ENCODE measurements at regions not wholly inside any gene's neighbourhood (a gene's known extent, or its start where the extent isn't known, plus 50 kb on each side); places are given as distances from the start of the nearest gene placed in this dataset.

DNA sequence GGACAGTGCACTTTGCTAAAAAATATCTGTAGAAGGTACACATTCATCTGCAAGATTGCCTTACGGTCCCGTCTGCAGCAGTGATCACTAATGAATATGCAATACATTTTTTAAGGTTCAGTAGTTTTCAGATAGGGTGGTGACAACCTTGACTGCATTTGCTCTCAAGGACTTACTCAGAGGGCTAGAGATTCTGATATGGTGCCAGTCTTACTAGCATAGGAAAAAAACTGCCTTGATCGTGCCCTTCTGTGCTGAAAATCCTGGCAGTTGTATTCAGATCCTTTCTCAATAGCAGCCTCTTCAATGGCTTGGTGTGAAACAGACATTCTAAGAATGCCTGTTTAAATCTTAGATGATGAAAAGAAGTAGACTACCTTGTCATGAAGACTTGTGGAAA is 411.9 kb upstream of the CCDC54 start:
- H3K36me3 ChIP-seq (ENCODE audit: control insufficient read depth in 4 of 4, insufficient read depth in 3 of 4, low read depth in 1 of 4, low read length in 3 of 4) = no peaks in the 10 kb centered on the region
- 61% methylated on average over 3 of the region's 3 CpGs for WGBS
- TF ChIP-seq NR2F2 (IDR thresholded peaks at IDR 0.05) (no peak), GABPA (IDR thresholded peaks at IDR 0.05 in 1 of 2, conservative IDR thresholded peaks at IDR 0.05 in 1 of 2) (no peak), RAD21 (IDR thresholded peaks at IDR 0.05) (no peak), RXRA (IDR thresholded peaks at IDR 0.05) (no peak), YY1 (IDR thresholded peaks at IDR 0.05) (no peak), SP1 (IDR thresholded peaks at IDR 0.05) (no peak), FOXA2 (IDR thresholded peaks at IDR 0.05) (no peak), HNF4A (conservative IDR thresholded peaks at IDR 0.05) (no peak), TAF1 (conservative IDR thresholded peaks at IDR 0.05) (no peak), HNF4G (IDR thresholded peaks at IDR 0.05) (no peak), JUND (IDR thresholded peaks at IDR 0.05) (no peak), EGR1 (IDR thresholded peaks at IDR 0.05; ENCODE audit: low read depth in 2 of 2) (no peak), FOXA1 (IDR thresholded peaks at IDR 0.05) (no peak)
- TF ChIP-seq, protein P1, sequence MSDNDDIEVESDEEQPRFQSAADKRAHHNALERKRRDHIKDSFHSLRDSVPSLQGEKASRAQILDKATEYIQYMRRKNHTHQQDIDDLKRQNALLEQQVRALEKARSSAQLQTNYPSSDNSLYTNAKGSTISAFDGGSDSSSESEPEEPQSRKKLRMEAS (IDR thresholded peaks at IDR 0.05) = no peak
- TF ChIP-seq, protein P2, sequence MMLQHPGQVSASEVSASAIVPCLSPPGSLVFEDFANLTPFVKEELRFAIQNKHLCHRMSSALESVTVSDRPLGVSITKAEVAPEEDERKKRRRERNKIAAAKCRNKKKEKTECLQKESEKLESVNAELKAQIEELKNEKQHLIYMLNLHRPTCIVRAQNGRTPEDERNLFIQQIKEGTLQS (IDR thresholded peaks at IDR 0.05) = no peak
- TF ChIP-seq, protein P3, sequence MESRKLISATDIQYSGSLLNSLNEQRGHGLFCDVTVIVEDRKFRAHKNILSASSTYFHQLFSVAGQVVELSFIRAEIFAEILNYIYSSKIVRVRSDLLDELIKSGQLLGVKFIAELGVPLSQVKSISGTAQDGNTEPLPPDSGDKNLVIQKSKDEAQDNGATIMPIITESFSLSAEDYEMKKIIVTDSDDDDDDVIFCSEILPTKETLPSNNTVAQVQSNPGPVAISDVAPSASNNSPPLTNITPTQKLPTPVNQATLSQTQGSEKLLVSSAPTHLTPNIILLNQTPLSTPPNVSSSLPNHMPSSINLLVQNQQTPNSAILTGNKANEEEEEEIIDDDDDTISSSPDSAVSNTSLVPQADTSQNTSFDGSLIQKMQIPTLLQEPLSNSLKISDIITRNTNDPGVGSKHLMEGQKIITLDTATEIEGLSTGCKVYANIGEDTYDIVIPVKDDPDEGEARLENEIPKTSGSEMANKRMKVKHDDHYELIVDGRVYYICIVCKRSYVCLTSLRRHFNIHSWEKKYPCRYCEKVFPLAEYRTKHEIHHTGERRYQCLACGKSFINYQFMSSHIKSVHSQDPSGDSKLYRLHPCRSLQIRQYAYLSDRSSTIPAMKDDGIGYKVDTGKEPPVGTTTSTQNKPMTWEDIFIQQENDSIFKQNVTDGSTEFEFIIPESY (IDR thresholded peaks at IDR 0.05) = no peak
- TF ChIP-seq, protein P4, sequence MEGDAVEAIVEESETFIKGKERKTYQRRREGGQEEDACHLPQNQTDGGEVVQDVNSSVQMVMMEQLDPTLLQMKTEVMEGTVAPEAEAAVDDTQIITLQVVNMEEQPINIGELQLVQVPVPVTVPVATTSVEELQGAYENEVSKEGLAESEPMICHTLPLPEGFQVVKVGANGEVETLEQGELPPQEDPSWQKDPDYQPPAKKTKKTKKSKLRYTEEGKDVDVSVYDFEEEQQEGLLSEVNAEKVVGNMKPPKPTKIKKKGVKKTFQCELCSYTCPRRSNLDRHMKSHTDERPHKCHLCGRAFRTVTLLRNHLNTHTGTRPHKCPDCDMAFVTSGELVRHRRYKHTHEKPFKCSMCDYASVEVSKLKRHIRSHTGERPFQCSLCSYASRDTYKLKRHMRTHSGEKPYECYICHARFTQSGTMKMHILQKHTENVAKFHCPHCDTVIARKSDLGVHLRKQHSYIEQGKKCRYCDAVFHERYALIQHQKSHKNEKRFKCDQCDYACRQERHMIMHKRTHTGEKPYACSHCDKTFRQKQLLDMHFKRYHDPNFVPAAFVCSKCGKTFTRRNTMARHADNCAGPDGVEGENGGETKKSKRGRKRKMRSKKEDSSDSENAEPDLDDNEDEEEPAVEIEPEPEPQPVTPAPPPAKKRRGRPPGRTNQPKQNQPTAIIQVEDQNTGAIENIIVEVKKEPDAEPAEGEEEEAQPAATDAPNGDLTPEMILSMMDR (IDR thresholded peaks at IDR 0.05; ENCODE audit: low read depth, low read length, missing input control) = no peak
- TF ChIP-seq, protein P5, sequence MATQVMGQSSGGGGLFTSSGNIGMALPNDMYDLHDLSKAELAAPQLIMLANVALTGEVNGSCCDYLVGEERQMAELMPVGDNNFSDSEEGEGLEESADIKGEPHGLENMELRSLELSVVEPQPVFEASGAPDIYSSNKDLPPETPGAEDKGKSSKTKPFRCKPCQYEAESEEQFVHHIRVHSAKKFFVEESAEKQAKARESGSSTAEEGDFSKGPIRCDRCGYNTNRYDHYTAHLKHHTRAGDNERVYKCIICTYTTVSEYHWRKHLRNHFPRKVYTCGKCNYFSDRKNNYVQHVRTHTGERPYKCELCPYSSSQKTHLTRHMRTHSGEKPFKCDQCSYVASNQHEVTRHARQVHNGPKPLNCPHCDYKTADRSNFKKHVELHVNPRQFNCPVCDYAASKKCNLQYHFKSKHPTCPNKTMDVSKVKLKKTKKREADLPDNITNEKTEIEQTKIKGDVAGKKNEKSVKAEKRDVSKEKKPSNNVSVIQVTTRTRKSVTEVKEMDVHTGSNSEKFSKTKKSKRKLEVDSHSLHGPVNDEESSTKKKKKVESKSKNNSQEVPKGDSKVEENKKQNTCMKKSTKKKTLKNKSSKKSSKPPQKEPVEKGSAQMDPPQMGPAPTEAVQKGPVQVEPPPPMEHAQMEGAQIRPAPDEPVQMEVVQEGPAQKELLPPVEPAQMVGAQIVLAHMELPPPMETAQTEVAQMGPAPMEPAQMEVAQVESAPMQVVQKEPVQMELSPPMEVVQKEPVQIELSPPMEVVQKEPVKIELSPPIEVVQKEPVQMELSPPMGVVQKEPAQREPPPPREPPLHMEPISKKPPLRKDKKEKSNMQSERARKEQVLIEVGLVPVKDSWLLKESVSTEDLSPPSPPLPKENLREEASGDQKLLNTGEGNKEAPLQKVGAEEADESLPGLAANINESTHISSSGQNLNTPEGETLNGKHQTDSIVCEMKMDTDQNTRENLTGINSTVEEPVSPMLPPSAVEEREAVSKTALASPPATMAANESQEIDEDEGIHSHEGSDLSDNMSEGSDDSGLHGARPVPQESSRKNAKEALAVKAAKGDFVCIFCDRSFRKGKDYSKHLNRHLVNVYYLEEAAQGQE (IDR thresholded peaks at IDR 0.05) = no peak
- peaks cover 0 to 4% (median 1%) of the 10 kb centered on the region in 4 donors for H3K4me1 ChIP-seq (ENCODE audit: control insufficient read depth in 4 of 4, insufficient read depth in 4 of 4, low read length in 3 of 4)
- no peak overlapping the region for H3K27ac ChIP-seq (ENCODE audit: low read depth in 1 of 2, low read length in 2 of 2)
- H3K27me3 ChIP-seq (ENCODE audit: control insufficient read depth in 4 of 4, insufficient read depth in 4 of 4, low read length in 3 of 4) = no peaks in the 10 kb centered on the region
- H3K9ac ChIP-seq (ENCODE audit: low read depth in 1 of 2, low read length in 2 of 2) = no peak overlapping the region
- no peak overlapping the region for H3K4me3 ChIP-seq (ENCODE audit: low read depth in 1 of 3, low read length in 3 of 3)
- H3K9me3 ChIP-seq (ENCODE audit: control insufficient read depth in 4 of 4, low read length in 3 of 4) = peaks cover 0 to 3% (median 0%) of the 10 kb centered on the region in 4 donors
- no peak for DNase-seq (ENCODE audit: low spot score)

Measured in liver (tissue), 8 donors.